ENCODE measurements at regions not wholly inside any gene's neighbourhood (a gene's known extent, or its start where the extent isn't known, plus 50 kb on each side); places are given as distances from the start of the nearest gene placed in this dataset.

- TF ChIP-seq ZC3H10 (CRISPR knock-in tag; IDR thresholded peaks at IDR 0.05) (no peak), CREB5 (CRISPR knock-in tag; IDR thresholded peaks at IDR 0.05; ENCODE audit: low read depth) (no peak), CSRNP3 (CRISPR knock-in tag; IDR thresholded peaks at IDR 0.05) (no peak), POU6F1 (CRISPR knock-in tag; IDR thresholded peaks at IDR 0.05; ENCODE audit: borderline replicate concordance, low read depth) (no peak), ZNF565 (CRISPR knock-in tag; conservative IDR thresholded peaks at IDR 0.05; ENCODE audit: low read depth) (no peak), BACH2 (CRISPR knock-in tag; IDR thresholded peaks at IDR 0.05; ENCODE audit: borderline replicate concordance) (no peak), SNAI2 (CRISPR knock-in tag; IDR thresholded peaks at IDR 0.05) (no peak), OSR1 (CRISPR knock-in tag; IDR thresholded peaks at IDR 0.05) (no peak), TSHZ2 (CRISPR knock-in tag; IDR thresholded peaks at IDR 0.05) (no peak), ZNF70 (CRISPR knock-in tag; IDR thresholded peaks at IDR 0.05) (no peak), ZNF8 (CRISPR knock-in tag; IDR thresholded peaks at IDR 0.05) (no peak)
- TF ChIP-seq, protein P1, sequence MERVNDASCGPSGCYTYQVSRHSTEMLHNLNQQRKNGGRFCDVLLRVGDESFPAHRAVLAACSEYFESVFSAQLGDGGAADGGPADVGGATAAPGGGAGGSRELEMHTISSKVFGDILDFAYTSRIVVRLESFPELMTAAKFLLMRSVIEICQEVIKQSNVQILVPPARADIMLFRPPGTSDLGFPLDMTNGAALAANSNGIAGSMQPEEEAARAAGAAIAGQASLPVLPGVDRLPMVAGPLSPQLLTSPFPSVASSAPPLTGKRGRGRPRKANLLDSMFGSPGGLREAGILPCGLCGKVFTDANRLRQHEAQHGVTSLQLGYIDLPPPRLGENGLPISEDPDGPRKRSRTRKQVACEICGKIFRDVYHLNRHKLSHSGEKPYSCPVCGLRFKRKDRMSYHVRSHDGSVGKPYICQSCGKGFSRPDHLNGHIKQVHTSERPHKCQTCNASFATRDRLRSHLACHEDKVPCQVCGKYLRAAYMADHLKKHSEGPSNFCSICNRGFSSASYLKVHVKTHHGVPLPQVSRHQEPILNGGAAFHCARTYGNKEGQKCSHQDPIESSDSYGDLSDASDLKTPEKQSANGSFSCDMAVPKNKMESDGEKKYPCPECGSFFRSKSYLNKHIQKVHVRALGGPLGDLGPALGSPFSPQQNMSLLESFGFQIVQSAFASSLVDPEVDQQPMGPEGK (CRISPR knock-in tag; IDR thresholded peaks at IDR 0.05; ENCODE audit: borderline replicate concordance) = no peak
- ATAC-seq = no peak
These were observed 244.5 kb downstream of the GATA3 start for GRCh38 chr10:8298896-8299570.

- ATAC-seq = peak; percentile 55; the same call in 1 of the 3 replicates
- TF ChIP-seq ISL1 (CRISPR knock-in tag; IDR thresholded peaks at IDR 0.05) (no peak), ZNF70 (CRISPR knock-in tag; IDR thresholded peaks at IDR 0.05) (no peak), SNAI2 (CRISPR knock-in tag; IDR thresholded peaks at IDR 0.05) (no peak), ZC3H10 (CRISPR knock-in tag; IDR thresholded peaks at IDR 0.05) (no peak), CSRNP3 (CRISPR knock-in tag; IDR thresholded peaks at IDR 0.05) (no peak), ZNF565 (CRISPR knock-in tag; conservative IDR thresholded peaks at IDR 0.05; ENCODE audit: low read depth) (no peak)
These were observed 246.4 kb downstream of the GATA3 start for GRCh38 chr10:8300925-8301324.

GRCh38 chr10:8301333-8301732 is 246.8 kb downstream of the GATA3 start:
- no peak; the same call in 2 of the 3 replicates for ATAC-seq
- TF ChIP-seq PPARA (CRISPR knock-in tag; IDR thresholded peaks at IDR 0.05; ENCODE audit: borderline replicate concordance) = no peak
- TF ChIP-seq ESRRG (CRISPR knock-in tag; IDR thresholded peaks at IDR 0.05) = peak; percentile 91
- peak; percentile 85 for TF ChIP-seq TCF4 (CRISPR knock-in tag; IDR thresholded peaks at IDR 0.05; ENCODE audit: borderline replicate concordance)
- TF ChIP-seq ZC3H10 (CRISPR knock-in tag; IDR thresholded peaks at IDR 0.05) = peak; percentile 56; the same call in 1 of the 2 replicates
- TF ChIP-seq CSRNP3 (CRISPR knock-in tag; IDR thresholded peaks at IDR 0.05) = peak; percentile 90
- TF ChIP-seq ZNF70 (CRISPR knock-in tag; IDR thresholded peaks at IDR 0.05) = no peak
- TF ChIP-seq CSDC2 (CRISPR knock-in tag; IDR thresholded peaks at IDR 0.05) = no peak
- no peak; the same call in 1 of the 2 replicates for TF ChIP-seq ARNTL (CRISPR knock-in tag; IDR thresholded peaks at IDR 0.05; ENCODE audit: borderline replicate concordance, low read depth)
- peak; percentile 45; the same call in 1 of the 2 replicates for TF ChIP-seq POU6F1 (CRISPR knock-in tag; IDR thresholded peaks at IDR 0.05; ENCODE audit: borderline replicate concordance, low read depth)
- TF ChIP-seq ZNF565 (CRISPR knock-in tag; conservative IDR thresholded peaks at IDR 0.05; ENCODE audit: low read depth) = no peak
- peak; percentile 89; the same call in 1 of the 2 replicates for TF ChIP-seq GLIS3 (CRISPR knock-in tag; IDR thresholded peaks at IDR 0.05)
- no peak for TF ChIP-seq RARB (CRISPR knock-in tag; IDR thresholded peaks at IDR 0.05)
- no peak for TF ChIP-seq OSR1 (CRISPR knock-in tag; IDR thresholded peaks at IDR 0.05)
- TF ChIP-seq BACH2 (CRISPR knock-in tag; IDR thresholded peaks at IDR 0.05; ENCODE audit: borderline replicate concordance) = no peak
